Hepatocyte (in vitro differentiated cells): ENCODE measurements at regions not wholly inside any gene's neighbourhood (a gene's known extent, or its start where the extent isn't known, plus 50 kb on each side); places are given as distances from the start of the nearest gene placed in this dataset.

Experiments
- DNase-seq: peaks from one replicate; pipeline ENCODE4 v3.0.0-alpha.2; 2016; ENCODE audit warnings: low spot score
- H2AFZ ChIP-seq: fragments of 200-600 bp; sonication (generic); 2 replicates; pipeline ENCODE4 v1.6.0; 2016; ENCODE audit warnings: antibody characterized with exemption, mild to moderate bottlenecking
- H3K27ac ChIP-seq: fragments of 200-600 bp; sonication (generic); 2 replicates; pipeline ENCODE4 v1.5.1; 2016; ENCODE audit warnings: mild to moderate bottlenecking
- H3K27me3 ChIP-seq: fragments of 200-600 bp; sonication (generic); 2 replicates; pipeline ENCODE4 v1.6.1; 2016
- H3K36me3 ChIP-seq: fragments of 200-600 bp; sonication (generic); replicated peaks from 2 replicates; pipeline ENCODE4 v1.5.1; 2016; ENCODE audit warnings: low read depth; ENCODE audit not compliant: insufficient read depth
- H3K4me1 ChIP-seq: fragments of 200-600 bp; sonication (generic); 2 replicates; pipeline ENCODE4 v1.5.1; 2016; ENCODE audit warnings: mild to moderate bottlenecking, moderate library complexity; ENCODE audit not compliant: insufficient read depth
- H3K4me2 ChIP-seq: fragments of 200-600 bp; sonication (generic); 2 replicates; pipeline ENCODE4 v1.6.0; 2016
- H3K4me3 ChIP-seq: fragments of 200-600 bp; sonication (generic); 2 replicates; pipeline ENCODE4 v1.5.1; 2016; ENCODE audit warnings: mild to moderate bottlenecking
- H3K79me2 ChIP-seq: fragments of 200-600 bp; sonication (generic); 2 replicates; pipeline ENCODE4 v1.6.0; 2017; ENCODE audit warnings: mild to moderate bottlenecking
- H3K9me2 ChIP-seq: fragments of 200-600 bp; sonication (generic); replicated peaks from 2 replicates; pipeline ENCODE4 v1.6.0; 2017; ENCODE audit warnings: mild to moderate bottlenecking; ENCODE audit not compliant: insufficient read depth
- H3K9me3 ChIP-seq: fragments of 200-600 bp; sonication (generic); 2 replicates; pipeline ENCODE4 v1.5.1; 2016; ENCODE audit warnings: low read depth, mild to moderate bottlenecking
- H4K20me1 ChIP-seq: fragments of 200-600 bp; sonication (generic); 2 replicates; pipeline ENCODE4 v1.6.0; 2016; ENCODE audit warnings: mild to moderate bottlenecking; ENCODE audit not compliant: insufficient read depth, poor library complexity, severe bottlenecking
- EZH2 ChIP-seq: fragments of 200-600 bp; sonication (generic); IDR thresholded peaks from 2 replicates; pipeline ENCODE4 v1.6.1; 2016; ENCODE audit warnings: antibody characterized with exemption, mild to moderate bottlenecking, borderline replicate concordance
- EZH2phosphoT487 ChIP-seq: fragments of 200-600 bp; sonication (generic); IDR thresholded peaks from one replicate; pipeline ENCODE4 v1.6.1; 2018; ENCODE audit warnings: antibody characterized with exemption, mild to moderate bottlenecking, low read depth, moderate library complexity; ENCODE audit not compliant: unreplicated experiment, severe bottlenecking
- WGBS: methylation state at CpG from one replicate; pipeline ENCODE4 v1.1.6; 2016; ENCODE audit warnings: low lambda C conversion rate; ENCODE audit errors: missing lambda C conversion rate; 5-methylcytosine and 5-hydroxymethylcytosine counted together
- TF ChIP-seq, protein P1 (sequence below): fragments of 200-600 bp; sonication (generic); IDR thresholded peaks from 2 replicates; pipeline ENCODE4 v1.5.1; 2016; ENCODE audit warnings: antibody characterized with exemption, mild to moderate bottlenecking; ENCODE audit not compliant: poor library complexity

DNA sequence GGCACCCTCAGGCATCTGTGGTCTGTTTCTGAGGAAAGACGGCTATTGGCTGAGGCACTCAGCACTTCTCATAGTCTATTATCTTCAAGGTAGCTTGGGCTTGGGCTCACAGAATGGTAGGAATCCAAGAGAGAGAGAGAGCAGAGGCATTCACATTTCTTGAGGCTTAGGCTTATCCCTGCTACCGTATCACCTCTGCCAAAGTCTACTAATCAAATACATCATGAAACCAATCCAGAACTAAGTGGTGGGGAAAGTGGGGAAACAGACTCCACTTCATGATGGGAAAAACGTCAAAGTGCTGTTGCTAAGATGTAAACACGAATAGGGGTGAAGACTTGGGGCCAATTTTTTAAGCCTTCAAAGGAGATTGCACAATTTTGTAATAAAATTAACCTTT, 271.1 kb upstream of the SEMA3D start:
- H3K36me3 ChIP-seq = no peaks in the 10 kb centered on the region
- H3K27me3 ChIP-seq = no peaks in the 10 kb centered on the region
- no peaks in the 10 kb centered on the region for H3K9me2 ChIP-seq
- no peak overlapping the region for H3K4me2 ChIP-seq
- H4K20me1 ChIP-seq = no peaks in the 10 kb centered on the region
- H3K4me3 ChIP-seq = no peak overlapping the region
- 86% methylated on average over 4 of the region's 4 CpGs for WGBS
- no peak for TF ChIP-seq EZH2
- H2AFZ ChIP-seq = no peak overlapping the region
- no peaks in the 10 kb centered on the region for H3K9me3 ChIP-seq
- no peaks in the 10 kb centered on the region for H3K4me1 ChIP-seq
- no peak overlapping the region for H3K27ac ChIP-seq
- no peak for DNase-seq
- H3K79me2 ChIP-seq = no peaks in the 10 kb centered on the region

DNA sequence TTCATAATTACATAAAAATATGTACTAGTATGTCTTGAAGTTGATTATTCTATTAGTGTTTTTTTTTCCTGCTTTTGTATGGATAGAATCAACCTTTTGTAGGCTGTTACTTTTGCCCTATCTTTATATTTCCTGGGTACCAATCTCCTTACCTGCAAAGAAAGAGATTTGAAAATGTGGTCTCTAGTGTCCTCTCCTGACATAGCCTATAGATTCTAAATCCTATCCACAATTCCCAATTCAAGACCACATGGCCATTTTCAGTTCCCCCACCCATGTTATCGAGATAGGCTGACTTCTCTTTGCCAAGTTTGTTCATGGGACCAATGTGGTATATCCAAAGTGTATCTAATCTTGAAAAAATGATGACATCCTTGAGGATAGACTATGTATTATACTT, 269.4 kb upstream of the SEMA3D start:
- H3K4me3 ChIP-seq = no peak overlapping the region
- no peaks in the 10 kb centered on the region for H4K20me1 ChIP-seq
- WGBS = 84% methylated on average over 1 of the region's 1 CpG
- H2AFZ ChIP-seq = no peak overlapping the region
- TF ChIP-seq EZH2phosphoT487 = no peak
- TF ChIP-seq, protein P1, sequence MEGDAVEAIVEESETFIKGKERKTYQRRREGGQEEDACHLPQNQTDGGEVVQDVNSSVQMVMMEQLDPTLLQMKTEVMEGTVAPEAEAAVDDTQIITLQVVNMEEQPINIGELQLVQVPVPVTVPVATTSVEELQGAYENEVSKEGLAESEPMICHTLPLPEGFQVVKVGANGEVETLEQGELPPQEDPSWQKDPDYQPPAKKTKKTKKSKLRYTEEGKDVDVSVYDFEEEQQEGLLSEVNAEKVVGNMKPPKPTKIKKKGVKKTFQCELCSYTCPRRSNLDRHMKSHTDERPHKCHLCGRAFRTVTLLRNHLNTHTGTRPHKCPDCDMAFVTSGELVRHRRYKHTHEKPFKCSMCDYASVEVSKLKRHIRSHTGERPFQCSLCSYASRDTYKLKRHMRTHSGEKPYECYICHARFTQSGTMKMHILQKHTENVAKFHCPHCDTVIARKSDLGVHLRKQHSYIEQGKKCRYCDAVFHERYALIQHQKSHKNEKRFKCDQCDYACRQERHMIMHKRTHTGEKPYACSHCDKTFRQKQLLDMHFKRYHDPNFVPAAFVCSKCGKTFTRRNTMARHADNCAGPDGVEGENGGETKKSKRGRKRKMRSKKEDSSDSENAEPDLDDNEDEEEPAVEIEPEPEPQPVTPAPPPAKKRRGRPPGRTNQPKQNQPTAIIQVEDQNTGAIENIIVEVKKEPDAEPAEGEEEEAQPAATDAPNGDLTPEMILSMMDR = no peak
- no peak for TF ChIP-seq EZH2
- no peaks in the 10 kb centered on the region for H3K4me1 ChIP-seq
- H3K9me2 ChIP-seq = no peaks in the 10 kb centered on the region
- DNase-seq = no peak
- H3K79me2 ChIP-seq = no peaks in the 10 kb centered on the region
- H3K27me3 ChIP-seq = no peaks in the 10 kb centered on the region
- no peaks in the 10 kb centered on the region for H3K9me3 ChIP-seq
- H3K27ac ChIP-seq = no peak overlapping the region
- no peaks in the 10 kb centered on the region for H3K36me3 ChIP-seq
- no peak overlapping the region for H3K4me2 ChIP-seq

DNA sequence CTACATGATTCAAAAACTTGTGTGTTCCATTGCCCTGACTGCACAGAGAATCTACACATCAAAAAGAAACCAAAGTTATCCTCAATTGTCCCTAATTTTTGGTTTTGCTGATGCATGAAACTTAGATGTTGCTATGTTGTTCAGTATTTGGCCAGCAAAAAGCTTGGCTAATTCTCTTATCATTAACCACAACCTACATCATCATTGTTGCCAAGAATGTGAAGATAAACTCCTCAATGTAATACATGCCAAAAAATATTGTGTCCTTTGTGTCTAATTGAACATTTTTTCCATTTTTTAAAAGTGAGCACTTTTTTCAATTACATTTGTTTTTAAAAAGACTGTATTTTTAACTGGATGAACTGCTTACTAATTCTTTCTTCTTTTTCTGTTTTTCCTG, 268.0 kb upstream of the SEMA3D start:
- no peaks in the 10 kb centered on the region for H4K20me1 ChIP-seq
- H2AFZ ChIP-seq = no peak overlapping the region
- no peak overlapping the region for H3K27ac ChIP-seq
- no peak for DNase-seq
- TF ChIP-seq EZH2phosphoT487 (no peak), EZH2 (no peak)
- TF ChIP-seq, protein P1 = no peak
- H3K4me3 ChIP-seq = no peak overlapping the region
- no peak overlapping the region for H3K4me2 ChIP-seq
- no peaks in the 10 kb centered on the region for H3K27me3 ChIP-seq
- no peaks in the 10 kb centered on the region for H3K9me3 ChIP-seq
- H3K36me3 ChIP-seq = no peaks in the 10 kb centered on the region
- no peaks in the 10 kb centered on the region for H3K4me1 ChIP-seq
- no peaks in the 10 kb centered on the region for H3K79me2 ChIP-seq
- no peaks in the 10 kb centered on the region for H3K9me2 ChIP-seq

DNA sequence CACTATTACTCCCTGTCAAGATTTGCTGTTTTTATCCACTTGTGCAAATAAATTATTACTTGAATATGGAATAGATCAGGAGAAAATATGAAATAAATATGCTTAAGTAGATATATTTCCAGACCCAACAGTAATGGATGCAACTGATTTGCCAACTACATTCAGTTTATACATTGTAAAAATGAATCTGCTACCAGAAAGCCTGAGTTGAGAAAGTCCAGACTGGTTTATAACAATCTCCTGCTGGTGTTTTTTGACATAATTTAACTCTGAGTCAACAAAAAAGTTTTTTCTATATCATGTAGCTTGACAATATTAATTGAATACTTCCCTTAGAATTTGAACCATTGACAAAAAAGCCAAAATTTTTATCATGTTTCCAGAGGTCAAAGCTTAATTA, 265.8 kb upstream of the SEMA3D start:
- no peaks in the 10 kb centered on the region for H3K36me3 ChIP-seq
- no peaks in the 10 kb centered on the region for H3K79me2 ChIP-seq
- no peaks in the 10 kb centered on the region for H3K9me3 ChIP-seq
- H3K27ac ChIP-seq = no peak overlapping the region
- H3K27me3 ChIP-seq = no peaks in the 10 kb centered on the region
- TF ChIP-seq, protein P1 = no peak
- no peak overlapping the region for H2AFZ ChIP-seq
- H4K20me1 ChIP-seq = no peaks in the 10 kb centered on the region
- H3K4me3 ChIP-seq = no peak overlapping the region
- DNase-seq = no peak
- no peaks in the 10 kb centered on the region for H3K4me1 ChIP-seq
- no peaks in the 10 kb centered on the region for H3K9me2 ChIP-seq
- H3K4me2 ChIP-seq = no peak overlapping the region
